Keratinocyte (primary cell): ENCODE measurements at regions not wholly inside any gene's neighbourhood (a gene's known extent, or its start where the extent isn't known, plus 50 kb on each side); places are given as distances from the start of the nearest gene placed in this dataset.

Experiments used
- DNase-seq: peaks from one replicate; pipeline ENCODE4 v3.0.0-alpha.2; 2011; ENCODE audit warnings: low read depth, missing footprints, low spot score
- FAIRE-seq: peaks from 2 replicates; lab custom pipeline; 2011; peaks lifted over from hg19 to GRCh38; lab: Jason Lieb, UNC
- H2AFZ ChIP-seq: 2 replicates; pipeline ENCODE4 v1.6.0; 2012; ENCODE audit warnings: low read length, control low read depth, inconsistent platforms; ENCODE audit not compliant: control insufficient read depth
- H3K27ac ChIP-seq: 2 replicates; pipeline ENCODE4 v1.5.1; 2011; ENCODE audit warnings: low read length; ENCODE audit not compliant: control insufficient read depth, insufficient read depth
- H3K27me3 ChIP-seq: 3 replicates; pipeline ENCODE4 v1.6.0; 2011; ENCODE audit warnings: low read length; ENCODE audit not compliant: control insufficient read depth, insufficient read depth; ENCODE audit errors: extremely low read depth
- H3K36me3 ChIP-seq, 2 experiments: 2 replicates in 1 of 2; 3 replicates in 1 of 2; pipeline ENCODE4 v1.5.1; 2011; ENCODE audit warnings: low read length in 2 of 2, mild to moderate bottlenecking in 1 of 2; ENCODE audit not compliant: control insufficient read depth in 2 of 2, insufficient read depth in 2 of 2; ENCODE audit errors: extremely low read depth in 1 of 2
- H3K4me1 ChIP-seq: 3 replicates; pipeline ENCODE4 v1.5.1; 2011; ENCODE audit warnings: low read length; ENCODE audit not compliant: control insufficient read depth, insufficient read depth; ENCODE audit errors: extremely low read depth
- H3K4me2 ChIP-seq: 3 replicates; pipeline ENCODE4 v1.6.0; 2011; ENCODE audit warnings: low read depth, low read length; ENCODE audit not compliant: control insufficient read depth, insufficient read depth; ENCODE audit errors: extremely low read depth
- H3K4me3 ChIP-seq, 3 experiments: fragments of 200-600 bp in 1 of 3; sonication (generic) in 1 of 3; 2 replicates in 2 of 3; 3 replicates in 1 of 3; pipeline ENCODE4 v1.5.1; 2011 to 2016; ENCODE audit warnings: low read length in 3 of 3, mild to moderate bottlenecking in 3 of 3, control low read depth in 2 of 3, inconsistent platforms in 1 of 3, low read depth in 1 of 3, mixed read lengths in 1 of 3, mixed run types in 1 of 3, moderate library complexity in 1 of 3; ENCODE audit not compliant: control insufficient read depth in 2 of 3, insufficient read depth in 2 of 3; ENCODE audit errors: extremely low read depth in 1 of 3
- H3K79me2 ChIP-seq: 2 replicates; pipeline ENCODE4 v1.6.0; 2012; ENCODE audit warnings: low read length; ENCODE audit not compliant: control insufficient read depth, insufficient read depth
- H3K9ac ChIP-seq: 3 replicates; pipeline ENCODE4 v1.6.0; 2011; ENCODE audit warnings: low read length; ENCODE audit not compliant: control insufficient read depth, insufficient read depth; ENCODE audit errors: extremely low read depth
- H3K9me1 ChIP-seq: 3 replicates; pipeline ENCODE4 v1.6.0; 2011; ENCODE audit warnings: low read length; ENCODE audit not compliant: control insufficient read depth, insufficient read depth; ENCODE audit errors: extremely low read depth
- H3K9me3 ChIP-seq: 2 replicates; pipeline ENCODE4 v1.5.1; 2012; ENCODE audit warnings: low read depth, low read length; ENCODE audit not compliant: control insufficient read depth
- H4K20me1 ChIP-seq: 3 replicates; pipeline ENCODE4 v1.6.0; 2011; ENCODE audit warnings: low read length; ENCODE audit not compliant: control insufficient read depth, insufficient read depth; ENCODE audit errors: extremely low read depth
- CTCF ChIP-seq, 3 experiments: IDR thresholded peaks in 1 of 3; conservative IDR thresholded peaks in 1 of 3; optimal IDR thresholded peaks in 1 of 3; 2 replicates in 2 of 3; 3 replicates in 1 of 3; pipeline versions ENCODE3 to v1.5.1; 2011; ENCODE audit warnings: low read length in 3 of 3, mild to moderate bottlenecking in 3 of 3, moderate library complexity in 2 of 3, control low read depth in 1 of 3, inconsistent platforms in 1 of 3; ENCODE audit not compliant: insufficient read depth in 2 of 3; ENCODE audit errors: extremely low read depth in 1 of 3
- EZH2 ChIP-seq: IDR thresholded peaks from one replicate; pipeline ENCODE4 v1.6.1; 2012; ENCODE audit warnings: inconsistent platforms, mild to moderate bottlenecking, low read length, moderate library complexity
- dilution Hi-C: fragments of 300-500 bp; cut with MboI; formaldehyde crosslinking; loops from one replicate; pipeline ENCODE4 v1.7.0; 2020; ENCODE audit warnings: low sequenced_read_pairs; ENCODE audit not compliant: extremely low pct_ligation_motif_present

DNA sequence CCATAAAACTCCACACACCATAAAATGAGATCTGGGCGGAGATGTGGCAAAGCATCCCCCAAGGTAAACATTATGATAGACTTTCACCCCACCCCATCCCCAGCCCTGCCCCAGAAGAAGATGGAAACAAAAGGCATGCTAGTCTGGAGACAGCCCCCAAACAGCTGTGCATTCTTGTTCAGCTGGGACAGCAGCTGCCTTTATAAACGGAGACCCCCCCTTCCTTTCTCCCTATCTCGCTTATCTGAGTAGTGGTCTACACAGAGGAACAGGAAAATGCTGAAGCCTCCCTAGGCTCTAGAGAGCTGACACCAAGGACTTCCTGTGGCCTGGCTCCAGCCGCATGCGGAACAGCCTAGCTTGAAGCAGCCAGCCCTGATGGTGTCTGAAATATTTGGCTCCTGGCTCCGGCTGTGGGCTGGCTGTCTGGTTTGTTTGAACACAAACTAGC, 190.3 kb upstream of the ANKFN1 start:
- H3K79me2 ChIP-seq: no peaks in the 10 kb centered on the region
- no peak overlapping the region for H3K9ac ChIP-seq
- DNase-seq: no peak
- H3K9me1 ChIP-seq: no peaks in the 10 kb centered on the region
- no peaks in the 10 kb centered on the region for H4K20me1 ChIP-seq
- dilution Hi-C loops: no loop called here
- H3K27ac ChIP-seq: no peak overlapping the region
- no peak for FAIRE-seq
- no peaks in the 10 kb centered on the region for H3K9me3 ChIP-seq
- TF ChIP-seq CTCF (optimal IDR thresholded peaks at IDR 0.05 in 1 of 3, IDR thresholded peaks at IDR 0.05 in 1 of 3, conservative IDR thresholded peaks at IDR 0.05 in 1 of 3; ENCODE audit: extremely low read depth in 1 of 3, insufficient read depth in 2 of 3, low read length in 3 of 3): no peak
- TF ChIP-seq EZH2: no peak
- H3K4me1 ChIP-seq: no peaks in the 10 kb centered on the region
- no peak overlapping the region for H2AFZ ChIP-seq
- H3K4me3 ChIP-seq: no peak overlapping the region
- H3K4me2 ChIP-seq: no peak overlapping the region
- no peaks in the 10 kb centered on the region for H3K27me3 ChIP-seq
- no peaks in the 10 kb centered on the region for H3K36me3 ChIP-seq

DNA sequence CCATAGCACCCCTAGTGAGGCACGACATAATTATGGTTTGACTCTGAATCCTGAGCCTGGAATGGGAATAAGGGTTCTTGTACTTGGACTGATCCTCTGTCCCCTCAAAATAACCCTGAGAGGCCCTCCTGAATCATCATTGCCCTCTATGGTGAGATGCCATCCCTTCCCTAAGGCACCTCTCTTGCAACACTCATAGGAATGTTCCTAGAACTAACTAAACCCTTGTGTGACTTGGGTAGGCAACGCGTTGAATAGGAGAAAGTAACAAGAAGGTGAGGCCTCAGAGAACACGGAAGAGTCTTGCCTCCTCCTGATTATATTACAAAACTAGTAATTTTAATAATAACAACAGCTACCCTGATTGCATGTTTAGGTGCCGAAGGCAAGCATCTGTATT, 189.1 kb upstream of the ANKFN1 start:
- DNase-seq (no peak), FAIRE-seq (no peak)
- H3K9me1 ChIP-seq: no peaks in the 10 kb centered on the region
- H3K4me2 ChIP-seq: no peak overlapping the region
- H3K4me1 ChIP-seq: peaks cover 3% of the 10 kb centered on the region
- TF ChIP-seq CTCF (optimal IDR thresholded peaks at IDR 0.05 in 1 of 3, IDR thresholded peaks at IDR 0.05 in 1 of 3, conservative IDR thresholded peaks at IDR 0.05 in 1 of 3; ENCODE audit: extremely low read depth in 1 of 3, insufficient read depth in 2 of 3, low read length in 3 of 3) (no peak), EZH2 (no peak)
- H3K27me3 ChIP-seq: no peaks in the 10 kb centered on the region
- no peak overlapping the region for H2AFZ ChIP-seq
- H3K36me3 ChIP-seq: no peaks in the 10 kb centered on the region
- no peak overlapping the region for H3K9ac ChIP-seq
- dilution Hi-C loops: no loop called here
- H3K4me3 ChIP-seq: no peak overlapping the region
- no peaks in the 10 kb centered on the region for H4K20me1 ChIP-seq
- H3K9me3 ChIP-seq: no peaks in the 10 kb centered on the region
- no peak overlapping the region for H3K27ac ChIP-seq
- H3K79me2 ChIP-seq: no peaks in the 10 kb centered on the region
